ENCODE measurements at regions not wholly inside any gene's neighbourhood (a gene's known extent, or its start where the extent isn't known, plus 50 kb on each side); places are given as distances from the start of the nearest gene placed in this dataset.
"Not testable (repeated sequence)": the region's sequence is repeated elsewhere in the genome, so short reads cannot be mapped to it uniquely, and the experiment has no call there.

GRCh38 chr13:80897641-80898040 lies 556.7 kb upstream of the SPRY2 start:
- not testable (repeated sequence) for FAIRE-seq

GRCh38 chr13:80894917-80895316 lies 554.0 kb upstream of the SPRY2 start:
- no peak for FAIRE-seq

GRCh38 chr13:80889829-80890228 lies 548.9 kb upstream of the SPRY2 start:
- FAIRE-seq: peak; percentile 21

GRCh38 chr13:80888390-80888789 lies 547.5 kb upstream of the SPRY2 start:
- no peak for FAIRE-seq

GRCh38 chr13:80884056-80884785 lies 543.3 kb upstream of the SPRY2 start:
- no peak for FAIRE-seq

GRCh38 chr13:80883545-80883944 lies 542.6 kb upstream of the SPRY2 start:
- FAIRE-seq: peak; percentile 93

- FAIRE-seq: no peak
Measured at GRCh38 chr13:80881942-80882445, 541.1 kb upstream of the SPRY2 start.

GRCh38 chr13:80881495-80881894 lies 540.6 kb upstream of the SPRY2 start:
- no peak for FAIRE-seq

- no peak for FAIRE-seq
Measured at GRCh38 chr13:80881034-80881433, 540.1 kb upstream of the SPRY2 start.

- no peak for FAIRE-seq
Measured at GRCh38 chr13:80877944-80878241, 537.0 kb upstream of the SPRY2 start.

GRCh38 chr13:80877209-80877943 lies 536.5 kb upstream of the SPRY2 start:
- no peak for FAIRE-seq

- no peak for FAIRE-seq
Measured at GRCh38 chr13:80873589-80873988, 532.7 kb upstream of the SPRY2 start.

- FAIRE-seq: not testable (repeated sequence)
Measured at GRCh38 chr13:80871971-80872370, 531.0 kb upstream of the SPRY2 start.

- FAIRE-seq: no peak
Measured at GRCh38 chr13:80871481-80871880, 530.6 kb upstream of the SPRY2 start.

- no peak for FAIRE-seq
Measured at GRCh38 chr13:80870186-80870585, 529.3 kb upstream of the SPRY2 start.

- FAIRE-seq: no peak
Measured at GRCh38 chr13:80866921-80867320, 526.0 kb upstream of the SPRY2 start.

GRCh38 chr13:80865329-80865728 lies 524.4 kb upstream of the SPRY2 start:
- FAIRE-seq: no peak

- FAIRE-seq: no peak
Measured at GRCh38 chr13:80862456-80862855, 521.5 kb upstream of the SPRY2 start.

GRCh38 chr13:80860845-80861244 lies 519.9 kb upstream of the SPRY2 start:
- FAIRE-seq: no peak

- FAIRE-seq: no peak
Measured at GRCh38 chr13:80858131-80858530, 517.2 kb upstream of the SPRY2 start.

GRCh38 chr13:80857321-80857720 lies 516.4 kb upstream of the SPRY2 start:
- FAIRE-seq: no peak

GRCh38 chr13:80850771-80851170 lies 509.8 kb upstream of the SPRY2 start:
- FAIRE-seq: no peak

- no peak for FAIRE-seq
Measured at GRCh38 chr13:80844164-80844563, 503.2 kb upstream of the SPRY2 start.

- FAIRE-seq: no peak
Measured at GRCh38 chr13:80841414-80841813, 500.5 kb upstream of the SPRY2 start.

All from G401.6 (cell line).